ENCODE measurements at regions not wholly inside any gene's neighbourhood (a gene's known extent, or its start where the extent isn't known, plus 50 kb on each side); places are given as distances from the start of the nearest gene placed in this dataset.

- DNase-seq (ENCODE audit: low spot score) = no peak
- Histone ChIP-seq H3K27ac (no peak overlapping the region), H3K4me3 (no peak overlapping the region)
- TF ChIP-seq CTCF (IDR thresholded peaks at IDR 0.05) = no peak
These were observed 1200.6 kb downstream of the UQCRFS1 start for GRCh38 chr19:28012361-28012760.

DNA sequence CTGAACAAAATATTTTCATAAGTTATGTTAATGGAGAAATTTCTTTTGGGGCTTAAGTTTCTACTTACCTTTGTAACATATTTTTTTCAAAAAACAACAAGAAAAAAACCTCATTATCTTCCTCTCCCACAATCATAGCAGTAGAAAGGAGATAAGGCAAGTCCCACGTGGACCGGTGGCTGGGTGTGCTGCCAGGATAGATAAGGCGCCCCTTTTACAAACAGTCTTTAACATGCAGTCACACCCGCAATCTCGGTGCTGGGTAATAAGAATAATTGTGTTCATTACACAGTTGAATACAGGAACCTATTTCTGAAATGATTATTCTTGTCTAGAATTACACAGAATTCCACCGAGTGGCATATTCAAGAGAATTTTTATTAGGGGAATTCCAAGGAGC, 1202.3 kb downstream of the UQCRFS1 start:
- Histone ChIP-seq H3K4me3 (no peak overlapping the region), H3K27ac (no peak overlapping the region)
- TF ChIP-seq CTCF (IDR thresholded peaks at IDR 0.05) = no peak
- DNase-seq (ENCODE audit: low spot score) = no peak

GRCh38 chr19:28009696-28010095, 1203.3 kb downstream of the UQCRFS1 start:
- TF ChIP-seq CTCF (IDR thresholded peaks at IDR 0.05) = no peak
- Histone ChIP-seq H3K27ac (no peak overlapping the region), H3K4me3 (no peak overlapping the region)
- no peak for DNase-seq (ENCODE audit: low spot score)

DNA sequence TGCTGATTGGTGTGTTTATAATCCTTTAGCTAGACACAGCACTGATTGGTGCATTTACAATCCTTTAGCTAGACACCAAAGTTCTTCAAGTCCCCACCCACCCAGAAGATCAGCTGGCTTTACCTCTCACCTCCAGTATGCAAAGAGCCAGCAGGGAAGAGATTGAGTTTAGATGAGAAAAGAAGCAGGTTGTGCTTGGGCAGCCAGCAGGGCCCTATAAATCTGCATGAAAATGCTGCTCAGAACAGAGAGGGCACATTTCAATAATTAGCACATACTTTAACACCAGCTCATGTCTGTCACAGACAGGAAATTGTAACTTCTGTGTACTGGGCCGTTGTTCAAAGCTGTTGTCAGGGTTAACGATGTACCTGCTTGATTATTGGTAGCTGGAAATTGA, 1204.3 kb downstream of the UQCRFS1 start:
- TF ChIP-seq CTCF (IDR thresholded peaks at IDR 0.05) = no peak
- DNase-seq (ENCODE audit: low spot score) = no peak
- Histone ChIP-seq H3K4me3 (no peak overlapping the region), H3K27ac (no peak overlapping the region)

DNA sequence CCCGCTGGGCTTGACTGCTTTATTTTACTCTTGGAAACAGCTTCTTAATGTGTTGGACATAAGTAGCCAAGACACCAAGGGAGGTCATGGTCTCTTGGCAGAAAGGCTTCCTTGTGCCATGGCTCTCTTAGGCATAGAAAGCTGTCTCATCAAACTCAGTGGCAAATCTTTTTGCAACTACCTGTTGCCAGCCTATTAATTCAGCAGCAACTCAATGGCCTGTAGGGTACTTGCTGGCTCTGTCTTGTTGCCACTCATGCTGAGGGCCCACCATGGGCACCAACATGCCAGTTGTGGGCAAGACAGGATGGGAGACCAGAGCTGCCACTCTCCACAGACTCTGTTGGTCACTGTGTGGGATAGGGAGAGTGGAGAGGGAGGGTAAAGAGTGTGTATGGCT, 1209.4 kb downstream of the UQCRFS1 start:
- no peak for TF ChIP-seq CTCF (IDR thresholded peaks at IDR 0.05)
- Histone ChIP-seq H3K27ac (no peak overlapping the region), H3K4me3 (no peak overlapping the region)
- DNase-seq (ENCODE audit: low spot score) = no peak

DNA sequence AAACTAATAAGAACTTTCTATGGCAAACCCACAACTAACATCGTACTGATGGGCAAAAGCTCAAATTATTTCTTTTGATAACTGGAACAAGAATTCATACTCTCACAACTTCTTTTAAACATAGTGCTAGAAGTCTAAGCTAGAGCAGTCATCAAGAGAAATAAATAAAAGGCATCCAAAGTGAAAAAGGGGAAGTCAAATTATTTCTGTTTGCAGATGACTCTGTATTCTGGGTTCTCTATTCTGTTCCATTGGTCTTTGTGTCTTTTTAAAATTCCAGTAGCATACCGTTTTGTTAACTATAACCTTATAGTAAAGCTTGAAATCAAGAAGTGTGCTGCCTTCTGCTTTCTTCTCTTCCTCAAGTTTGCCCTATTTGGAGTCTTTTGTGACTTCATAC, 1215.9 kb downstream of the UQCRFS1 start:
- Histone ChIP-seq H3K27ac (no peak overlapping the region), H3K4me3 (no peak overlapping the region)
- no peak for TF ChIP-seq CTCF (IDR thresholded peaks at IDR 0.05)
- DNase-seq (ENCODE audit: low spot score) = no peak

DNA sequence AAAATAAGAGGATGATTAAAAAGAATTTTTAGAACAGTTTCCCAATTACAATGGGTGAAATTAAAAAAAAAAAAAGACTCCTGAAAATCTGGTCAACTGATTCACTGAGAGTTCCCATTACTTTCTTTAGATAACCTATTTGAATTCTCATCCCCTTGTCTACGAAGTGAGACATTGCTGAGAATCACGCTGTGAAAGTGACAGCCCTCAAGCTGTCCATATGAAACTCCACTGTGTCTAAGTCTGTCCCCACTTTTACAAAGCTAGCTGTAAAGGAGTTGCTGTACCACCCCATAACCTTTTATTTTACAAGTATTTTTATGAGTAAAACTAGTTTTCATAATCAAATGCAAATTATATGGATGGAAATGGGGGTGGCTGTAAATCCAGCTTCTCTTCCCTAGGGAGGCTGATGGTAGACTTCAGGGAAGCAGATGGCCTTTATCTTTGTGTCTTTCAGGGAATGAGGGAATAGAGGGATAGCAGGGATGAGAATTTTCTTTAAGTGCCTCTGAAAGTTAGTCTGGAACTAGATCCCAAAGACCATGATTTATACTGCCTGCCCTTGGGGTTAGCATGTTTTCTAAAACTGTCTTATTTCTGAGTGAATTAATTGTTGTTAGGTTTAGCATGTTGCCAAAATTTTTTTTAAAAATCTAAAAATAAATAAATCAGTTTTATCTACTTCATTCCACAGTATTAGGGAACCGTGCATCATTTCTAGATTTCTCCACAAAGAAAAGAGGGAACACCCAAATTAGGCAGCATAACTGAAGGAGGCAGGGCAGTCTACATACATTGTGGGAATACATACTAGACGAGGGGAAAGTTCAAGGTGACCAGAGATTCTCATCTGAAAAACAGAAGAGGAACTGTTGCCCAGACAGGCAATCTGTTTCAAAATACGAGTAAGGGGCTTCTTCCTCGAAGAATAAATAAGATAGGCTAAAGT, 1219.1 kb downstream of the UQCRFS1 start:
- DNase-seq (ENCODE audit: low spot score) = no peak
- Histone ChIP-seq H3K27ac (no peak overlapping the region), H3K4me3 (no peak overlapping the region)
- no peak for TF ChIP-seq CTCF (IDR thresholded peaks at IDR 0.05)

Measured in coronary artery (tissue), 2 donors.